H1 (cell line): ENCODE measurements at regions not wholly inside any gene's neighbourhood (a gene's known extent, or its start where the extent isn't known, plus 50 kb on each side); places are given as distances from the start of the nearest gene placed in this dataset.
"Not testable (repeated sequence)": the region's sequence is repeated elsewhere in the genome, so short reads cannot be mapped to it uniquely, and the experiment has no call there.

Experiments used
- CTCF ChIA-PET: fragments of 300-600 bp; sonication (Branson Sonifier 250); formaldehyde crosslinking; loops from one replicate; lab custom pipeline; 2021; ENCODE audit not compliant: partially characterized antibody; lab: Charles Lee
- POLR2A ChIA-PET: fragments of 300-600 bp; sonication (Branson Sonifier 250); formaldehyde crosslinking; loops from one replicate; lab custom pipeline; 2021; ENCODE audit warnings: inconsistent platforms; ENCODE audit not compliant: partially characterized antibody; lab: Charles Lee
- DNase-seq, 2 experiments: peaks; one replicate each; pipeline versions ENCODE4 v3.0.0 to v3.0.0-alpha.2; 2010 to 2022; ENCODE audit warnings: low spot score in 2 of 2, low read depth in 1 of 2, mixed read lengths in 1 of 2
- FAIRE-seq: peaks from 2 replicates; lab custom pipeline; 2011; peaks lifted over from hg19 to GRCh38; lab: Jason Lieb, UNC
- H2AFZ ChIP-seq: 2 replicates; pipeline ENCODE4 v1.8.1; 2012; ENCODE audit warnings: low read length, inconsistent platforms
- H2AK5ac ChIP-seq: 2 replicates; pipeline ENCODE4 v1.6.1; 2013; ENCODE audit warnings: low read depth, low read length
- H2BK120ac ChIP-seq: replicated peaks from 2 replicates; pipeline ENCODE3; 2013; ENCODE audit warnings: low read depth, low read length, inconsistent platforms
- H2BK12ac ChIP-seq: 2 replicates; pipeline ENCODE4 v1.6.1; 2013; ENCODE audit warnings: low read depth, low read length
- H2BK15ac ChIP-seq: 2 replicates; pipeline ENCODE4 v1.6.1; 2013; ENCODE audit warnings: low read length
- H2BK20ac ChIP-seq: 2 replicates; pipeline ENCODE4 v1.6.1; 2013; ENCODE audit warnings: low read length
- H2BK5ac ChIP-seq: 2 replicates; pipeline ENCODE4 v1.6.1; 2013; ENCODE audit warnings: low read depth, low read length
- H3K14ac ChIP-seq: 2 replicates; pipeline ENCODE4 v1.6.1; 2013; ENCODE audit warnings: inconsistent platforms; ENCODE audit not compliant: insufficient read length
- H3K18ac ChIP-seq: 2 replicates; pipeline ENCODE4 v1.6.1; 2013; ENCODE audit warnings: low read length; ENCODE audit errors: extremely low read depth
- H3K23ac ChIP-seq: 2 replicates; pipeline ENCODE4 v1.6.1; 2013; ENCODE audit warnings: inconsistent platforms; ENCODE audit not compliant: insufficient read length
- H3K23me2 ChIP-seq: 2 replicates; pipeline ENCODE4 v1.6.1; 2013; ENCODE audit warnings: low read depth, low read length
- H3K27ac ChIP-seq: 2 replicates; pipeline ENCODE4 v1.6.1; 2011; ENCODE audit warnings: low read depth, low read length, inconsistent platforms
- H3K27me3 ChIP-seq, 4 experiments: replicated peaks in 1 of 4; 1 replicate in 1 of 4; 2 replicates in 3 of 4; pipeline versions ENCODE4 v1.6.1 to v1.8.1; 2011 to 2013; ENCODE audit warnings: low read length in 3 of 4, mild to moderate bottlenecking in 3 of 4, inconsistent platforms in 2 of 4, mixed read lengths in 2 of 4, moderate library complexity in 1 of 4; ENCODE audit not compliant: control insufficient read depth in 3 of 4, insufficient read depth in 3 of 4; ENCODE audit errors: extremely low read depth in 1 of 4
- H3K36me3 ChIP-seq, 4 experiments: 2 replicates each; pipeline versions ENCODE4 v1.6.1 to v1.8.1; 2011 to 2013; ENCODE audit warnings: mild to moderate bottlenecking in 4 of 4, low read length in 3 of 4, moderate library complexity in 2 of 4, control low read depth in 1 of 4, inconsistent platforms in 1 of 4; ENCODE audit not compliant: insufficient read depth in 4 of 4, control insufficient read depth in 2 of 4
- H3K4ac ChIP-seq: replicated peaks from 2 replicates; pipeline ENCODE3; 2013; ENCODE audit warnings: low read length, low read depth, mixed read lengths, inconsistent platforms; ENCODE audit not compliant: insufficient read length
- H3K4me1 ChIP-seq, 4 experiments: replicated peaks in 1 of 4; 1 replicate in 1 of 4; 2 replicates in 3 of 4; pipeline versions ENCODE4 v1.6.1 to v1.8.1; 2011 to 2013; ENCODE audit warnings: low read length in 3 of 4, inconsistent platforms in 2 of 4, mixed read lengths in 1 of 4; ENCODE audit not compliant: insufficient read depth in 4 of 4, control insufficient read depth in 3 of 4
- H3K4me2 ChIP-seq, 2 experiments: 2 replicates each; pipeline versions ENCODE4 v1.6.1 to v1.8.1; 2011 to 2013; ENCODE audit warnings: low read depth in 2 of 2, low read length in 2 of 2, control low read depth in 1 of 2, inconsistent platforms in 1 of 2, mild to moderate bottlenecking in 1 of 2; ENCODE audit not compliant: insufficient read depth in 1 of 2
- H3K4me3 ChIP-seq, 4 experiments: fragments of 200-600, 300-600 bp in 1 of 4; sonication (generic), shearing (Covaris generic), sonication (Bioruptor Twin) in 1 of 4; 2 replicates each; pipeline versions ENCODE4 v1.5.1 to v1.8.1; 2011 to 2016; ENCODE audit warnings: low read length in 4 of 4, low read depth in 3 of 4, control low read depth in 2 of 4, inconsistent platforms in 2 of 4, mild to moderate bottlenecking in 2 of 4, mixed read lengths in 1 of 4, moderate library complexity in 1 of 4; ENCODE audit not compliant: insufficient read depth in 2 of 4; ENCODE audit errors: extremely low read depth in 1 of 4
- H3K56ac ChIP-seq: replicated peaks from 2 replicates; pipeline ENCODE3; 2013; ENCODE audit warnings: low read depth, mild to moderate bottlenecking, mixed read lengths, low read length, inconsistent platforms; ENCODE audit not compliant: insufficient read length
- H3K79me1 ChIP-seq: 2 replicates; pipeline ENCODE4 v1.6.1; 2013; ENCODE audit warnings: low read depth, low read length, control low read depth
- H3K79me2 ChIP-seq, 2 experiments: 2 replicates each; pipeline versions ENCODE4 v1.6.1 to v1.8.1; 2012 to 2013; ENCODE audit warnings: low read length in 2 of 2, mild to moderate bottlenecking in 2 of 2, inconsistent platforms in 1 of 2; ENCODE audit not compliant: insufficient read depth in 2 of 2, control insufficient read depth in 1 of 2
- H3K9ac ChIP-seq, 4 experiments: replicated peaks in 1 of 4; 1 replicate in 1 of 4; 2 replicates in 3 of 4; pipeline versions ENCODE4 v1.6.1 to v1.8.1; 2011 to 2013; ENCODE audit warnings: low read depth in 3 of 4, low read length in 3 of 4, control low read depth in 2 of 4, mild to moderate bottlenecking in 2 of 4, moderate library complexity in 2 of 4, inconsistent platforms in 1 of 4; ENCODE audit errors: extremely low read depth in 1 of 4
- H3K9me3 ChIP-seq, 2 experiments: 2 replicates each; pipeline versions ENCODE4 v1.6.1 to v1.8.1; 2012 to 2013; ENCODE audit warnings: mild to moderate bottlenecking in 2 of 2, moderate library complexity in 2 of 2, control low read depth in 1 of 2, inconsistent platforms in 1 of 2, low read depth in 1 of 2, low read length in 1 of 2, mixed read lengths in 1 of 2; ENCODE audit not compliant: insufficient read depth in 2 of 2
- H4K20me1 ChIP-seq, 2 experiments: replicated peaks in 1 of 2; 2 replicates each; pipeline versions ENCODE3 to v1.8.1; 2011 to 2013; ENCODE audit warnings: inconsistent platforms in 2 of 2, low read length in 2 of 2, mild to moderate bottlenecking in 1 of 2; ENCODE audit not compliant: insufficient read depth in 2 of 2, control insufficient read depth in 1 of 2
- H4K5ac ChIP-seq: 2 replicates; pipeline ENCODE4 v1.6.1; 2013; ENCODE audit warnings: low read length, low read depth, mixed read lengths, inconsistent platforms; ENCODE audit not compliant: insufficient read length
- H4K8ac ChIP-seq: 2 replicates; pipeline ENCODE4 v1.8.0; 2013; ENCODE audit warnings: mild to moderate bottlenecking, moderate library complexity, low read length, inconsistent platforms; ENCODE audit not compliant: insufficient read depth; ENCODE audit errors: extremely low read depth
- H4K91ac ChIP-seq: replicated peaks from 2 replicates; pipeline ENCODE3; 2013; ENCODE audit warnings: low read length, mixed read lengths, inconsistent platforms; ENCODE audit not compliant: insufficient read length
- WGBS, 2 experiments: shearing (Covaris generic) in 1 of 2; methylation state at CpG; one replicate each; pipeline versions ENCODE4 v1.1.6 to v1.1.7; 2013 to 2015; ENCODE audit warnings: low lambda C conversion rate in 2 of 2, mixed read lengths in 2 of 2, inconsistent platforms in 1 of 2, low coverage in 1 of 2, missing lambda C conversion rate in 1 of 2; ENCODE audit not compliant: insufficient replicate concordance in 2 of 2, insufficient coverage in 1 of 2, insufficient read length in 1 of 2; ENCODE audit errors: extremely low coverage in 1 of 2, missing lambda C conversion rate in 1 of 2; 5-methylcytosine and 5-hydroxymethylcytosine counted together

GRCh38 chr13:24933106-24934023, 162.6 kb upstream of the PABPC3 start:
- H3K4me2 ChIP-seq, H4K5ac ChIP-seq, H3K56ac ChIP-seq, H2BK20ac ChIP-seq, CTCF ChIA-PET, H3K79me1 ChIP-seq, H3K18ac ChIP-seq, H3K36me3 ChIP-seq, H3K4me3 ChIP-seq, H2AFZ ChIP-seq, H4K20me1 ChIP-seq, H3K9ac ChIP-seq, H2BK120ac ChIP-seq, H2AK5ac ChIP-seq, H3K4me1 ChIP-seq, H3K23me2 ChIP-seq, H3K23ac ChIP-seq, H3K14ac ChIP-seq, H4K91ac ChIP-seq, H3K9me3 ChIP-seq, H4K8ac ChIP-seq, H2BK15ac ChIP-seq, H3K4ac ChIP-seq, H3K79me2 ChIP-seq, DNase-seq, H3K27me3 ChIP-seq, H2BK5ac ChIP-seq, H2BK12ac ChIP-seq, H3K27ac ChIP-seq, FAIRE-seq: not testable (repeated sequence)
- 85% methylated on average over 15 of the region's 15 CpGs; no CpG with 5 or more reads in 1 of the 2 experiments for WGBS, 2 experiments
- POLR2A ChIA-PET, result interaction anchor here (0.8 to 1.0 kb wide), 2 partner anchors 9 to 11 kb away, joined by 3 read pairs; a partner anchor contains a TSS

- not testable (repeated sequence) for H3K18ac ChIP-seq, H3K27me3 ChIP-seq, FAIRE-seq
These were observed 161.9 kb upstream of the PABPC3 start for GRCh38 chr13:24934024-24934385.

More at GRCh38 chr13:24934024-24934385, 161.9 kb upstream of the PABPC3 start:
- H2BK20ac ChIP-seq, H3K27ac ChIP-seq, H3K56ac ChIP-seq, H2AK5ac ChIP-seq, H4K20me1 ChIP-seq, H2BK15ac ChIP-seq, H2BK5ac ChIP-seq, H3K4ac ChIP-seq, CTCF ChIA-PET, POLR2A ChIA-PET, H3K79me2 ChIP-seq, H2AFZ ChIP-seq, H3K9me3 ChIP-seq, H2BK12ac ChIP-seq, H4K8ac ChIP-seq, H3K14ac ChIP-seq, H4K5ac ChIP-seq, H3K4me1 ChIP-seq, H3K4me2 ChIP-seq, H3K79me1 ChIP-seq, H3K36me3 ChIP-seq, H3K23ac ChIP-seq, DNase-seq, H3K23me2 ChIP-seq, H4K91ac ChIP-seq, H3K9ac ChIP-seq, H3K4me3 ChIP-seq, H2BK120ac ChIP-seq: not testable (repeated sequence)
- 88% methylated on average over 4 of the region's 4 CpGs; no CpG with 5 or more reads in 1 of the 2 experiments for WGBS, 2 experiments
